ENCODE measurements at regions not wholly inside any gene's neighbourhood (a gene's known extent, or its start where the extent isn't known, plus 50 kb on each side); places are given as distances from the start of the nearest gene placed in this dataset.
A peak's percentile ranks its signal among the peaks of the same experiment; 100 is the strongest.

DNA sequence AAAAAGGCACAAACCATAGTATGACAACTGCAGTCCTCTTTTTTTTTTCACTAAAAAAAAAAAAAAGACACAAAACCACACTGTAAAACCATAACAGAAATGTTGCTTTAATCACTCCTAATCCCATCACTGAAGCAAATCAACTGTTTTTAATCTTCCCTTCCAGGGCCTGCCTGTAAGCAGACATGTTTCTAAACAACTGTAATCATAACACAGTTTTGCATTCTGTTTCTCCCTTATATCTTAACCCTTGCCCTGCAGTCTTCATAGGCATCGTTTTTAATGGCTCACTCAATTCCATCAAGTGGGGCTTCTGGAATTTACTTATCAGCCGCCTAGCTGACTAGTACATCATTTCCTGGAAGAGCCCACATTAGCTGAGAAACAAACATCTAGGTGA, 111.0 kb upstream of the SLC25A48 start:
- DNase-seq (ENCODE audit: low read depth, low spot score) = no peak

DNA sequence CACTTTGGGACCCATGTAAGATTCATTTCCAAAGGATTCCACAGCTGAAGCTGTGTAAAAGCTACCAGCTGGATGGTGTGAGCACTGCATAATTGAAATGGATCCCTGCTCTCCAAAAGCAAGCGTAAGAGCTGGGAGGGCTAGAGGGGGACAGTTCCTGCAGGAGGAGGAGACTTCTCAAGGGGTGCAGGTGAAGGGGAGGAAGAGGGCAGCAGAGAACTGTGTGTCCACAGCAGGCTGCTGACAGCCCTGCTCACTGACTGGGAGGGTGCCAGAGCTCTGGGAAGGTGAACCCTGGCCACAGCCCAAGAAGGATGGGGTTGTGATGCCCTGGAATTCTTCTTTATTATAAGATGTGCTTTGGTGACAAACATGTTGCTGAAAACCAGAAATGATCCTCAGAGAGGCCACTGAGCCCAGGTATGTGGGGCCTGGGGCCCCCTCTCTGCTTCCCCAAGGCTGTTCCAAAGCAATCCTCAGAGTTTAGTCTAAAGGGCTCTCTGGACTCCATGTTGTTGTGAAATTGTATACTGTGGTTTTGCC, 112.8 kb upstream of the SLC25A48 start:
- DNase-seq (ENCODE audit: low read depth, low spot score) = no peak

GRCh38 chr5:135720191-135720590, 114.3 kb upstream of the SLC25A48 start:
- no peak for DNase-seq (ENCODE audit: low read depth, low spot score)

GRCh38 chr5:135719428-135720063, 114.9 kb upstream of the SLC25A48 start:
- DNase-seq (ENCODE audit: low read depth, low spot score) = no peak

GRCh38 chr5:135718651-135719050, 115.8 kb upstream of the SLC25A48 start:
- DNase-seq (ENCODE audit: low read depth, low spot score) = no peak

DNA sequence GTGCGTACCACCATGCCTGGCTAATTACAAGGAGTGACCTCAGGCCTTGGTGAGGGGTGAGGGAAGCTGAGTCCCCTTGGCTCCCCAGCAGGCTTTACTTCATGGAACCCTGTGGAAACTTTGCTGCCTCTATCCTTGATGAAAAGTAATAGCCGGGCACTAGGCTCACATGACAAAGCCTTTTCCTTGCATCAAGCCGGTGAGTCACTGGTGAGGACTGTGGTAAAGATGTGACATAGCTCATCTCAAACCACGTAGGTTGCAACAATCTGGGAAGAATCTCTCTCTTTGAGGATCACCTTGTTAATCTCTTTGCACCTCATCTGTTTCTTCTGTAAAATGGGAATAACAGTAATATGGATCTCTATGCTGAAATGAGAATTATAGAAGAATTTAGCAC, 116.3 kb upstream of the SLC25A48 start:
- DNase-seq (ENCODE audit: low read depth, low spot score) = peak; percentile 52

- DNase-seq (ENCODE audit: low read depth, low spot score) = peak; percentile 70
Observed at GRCh38 chr5:135715267-135716055, 119.0 kb upstream of the SLC25A48 start.

DNA sequence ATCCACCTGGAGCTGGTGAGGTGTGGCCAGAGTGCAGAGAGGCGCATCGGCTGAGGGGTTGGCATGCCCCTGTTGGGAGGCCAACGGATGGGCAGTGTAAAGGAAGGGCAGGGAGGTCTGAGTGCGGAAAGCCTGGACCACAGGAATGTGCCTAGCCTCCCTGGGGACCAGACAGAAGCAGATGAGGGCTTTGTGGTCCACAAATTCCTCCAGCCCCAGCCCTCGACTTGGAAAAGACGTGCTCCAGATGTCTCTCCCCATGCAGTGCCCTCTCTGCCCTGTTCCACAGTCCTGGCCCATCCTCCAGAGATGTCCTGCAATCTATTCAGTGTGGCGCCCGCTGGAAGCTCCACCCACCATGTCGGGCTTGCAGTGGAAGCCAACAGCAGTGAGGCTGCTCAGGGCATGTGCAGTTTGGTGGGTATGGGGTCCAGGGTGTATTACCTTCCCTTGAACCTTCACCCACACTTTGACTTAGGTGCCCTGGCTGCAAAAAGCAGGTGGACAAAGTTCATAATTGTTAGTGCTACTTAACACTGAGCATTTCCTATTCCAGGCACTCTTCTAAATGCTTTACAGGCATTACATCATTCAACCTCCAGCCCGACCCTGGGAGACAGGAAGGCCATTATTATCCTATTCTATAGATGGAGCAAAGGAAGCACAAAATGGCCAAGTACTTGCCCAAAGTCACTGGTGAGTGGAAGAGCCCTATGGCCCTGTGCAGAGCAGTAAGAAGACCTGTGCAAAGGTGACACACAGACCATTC, 120.2 kb upstream of the SLC25A48 start:
- peak; percentile 62 for DNase-seq (ENCODE audit: low read depth, low spot score)

DNA sequence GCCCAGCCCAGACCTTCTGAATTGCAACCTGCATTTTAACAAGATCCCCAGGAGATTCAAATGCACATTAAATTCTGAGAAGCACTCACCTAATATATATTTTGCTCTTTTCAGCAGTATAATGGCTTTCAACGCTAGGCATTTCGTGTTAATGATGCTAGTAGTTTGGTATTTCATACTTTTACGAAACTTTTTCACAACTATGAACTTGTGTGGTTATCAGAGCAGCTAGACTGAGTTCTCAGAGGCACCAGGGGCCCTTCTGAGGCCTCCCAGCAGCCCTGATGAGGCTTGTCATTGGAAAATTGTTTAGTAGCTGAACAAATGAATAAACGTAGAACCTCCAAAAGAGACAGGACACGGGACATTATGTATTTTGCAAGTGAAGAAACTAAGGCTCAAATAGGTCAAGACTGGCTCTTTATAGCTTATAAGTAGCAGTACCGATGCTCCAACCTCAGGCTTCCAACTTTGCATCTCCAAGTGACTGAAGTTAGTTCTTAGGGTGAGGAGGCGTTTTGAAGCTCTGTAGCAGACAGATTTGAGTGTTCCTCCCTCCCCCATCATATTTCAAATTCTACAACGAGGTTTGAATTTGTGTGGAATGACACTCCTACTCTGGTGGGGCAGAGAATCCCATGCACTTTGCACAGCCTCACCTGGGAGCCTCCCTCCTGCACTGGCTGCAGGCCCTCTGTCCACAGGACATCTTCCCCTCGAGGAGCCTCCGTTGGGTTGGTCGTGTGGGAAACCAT, 121.1 kb upstream of the SLC25A48 start:
- no peak for DNase-seq (ENCODE audit: low read depth, low spot score)

DNA sequence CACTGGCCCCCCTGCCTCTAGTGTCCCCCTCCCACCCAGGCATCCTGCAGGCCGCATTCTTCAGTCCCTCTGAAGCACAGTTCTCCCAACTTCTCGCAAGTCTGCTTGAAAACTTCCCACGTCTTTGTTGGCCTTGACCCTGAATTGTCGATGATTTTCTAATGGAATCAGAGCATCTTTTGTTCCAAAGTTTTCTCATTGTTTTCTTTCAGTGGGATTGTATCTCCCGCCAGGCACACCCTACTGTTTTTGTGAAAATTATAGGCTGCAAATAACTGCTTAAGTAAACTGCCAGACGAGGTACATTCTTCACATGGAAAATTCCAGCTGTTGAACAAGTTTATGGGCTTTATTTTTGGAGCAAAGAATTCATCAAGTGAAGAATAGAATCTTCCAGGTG, 122.6 kb upstream of the SLC25A48 start:
- DNase-seq (ENCODE audit: low read depth, low spot score) = no peak

GRCh38 chr5:135710045-135710675, 124.3 kb upstream of the SLC25A48 start:
- DNase-seq (ENCODE audit: low read depth, low spot score) = peak; percentile 46

DNA sequence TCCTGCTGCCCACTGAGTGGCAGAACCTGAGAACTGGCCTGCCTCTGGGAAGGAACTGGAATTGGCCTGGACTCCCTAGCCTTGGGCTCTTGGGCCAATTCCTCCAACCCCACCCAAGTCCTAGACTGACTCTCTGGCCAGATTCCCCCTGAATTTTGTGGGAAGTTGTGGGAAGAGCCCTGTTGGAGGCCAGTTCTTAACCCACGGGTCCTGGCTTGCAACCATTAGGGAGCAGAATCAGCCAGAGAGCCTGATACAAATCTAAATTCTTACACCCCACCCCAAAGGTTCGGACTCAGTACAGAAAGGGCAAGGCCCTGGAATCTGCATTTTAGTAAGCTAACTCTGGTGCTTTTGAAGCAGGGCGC, 125.3 kb upstream of the SLC25A48 start:
- DNase-seq (ENCODE audit: low read depth, low spot score) = no peak

DNA sequence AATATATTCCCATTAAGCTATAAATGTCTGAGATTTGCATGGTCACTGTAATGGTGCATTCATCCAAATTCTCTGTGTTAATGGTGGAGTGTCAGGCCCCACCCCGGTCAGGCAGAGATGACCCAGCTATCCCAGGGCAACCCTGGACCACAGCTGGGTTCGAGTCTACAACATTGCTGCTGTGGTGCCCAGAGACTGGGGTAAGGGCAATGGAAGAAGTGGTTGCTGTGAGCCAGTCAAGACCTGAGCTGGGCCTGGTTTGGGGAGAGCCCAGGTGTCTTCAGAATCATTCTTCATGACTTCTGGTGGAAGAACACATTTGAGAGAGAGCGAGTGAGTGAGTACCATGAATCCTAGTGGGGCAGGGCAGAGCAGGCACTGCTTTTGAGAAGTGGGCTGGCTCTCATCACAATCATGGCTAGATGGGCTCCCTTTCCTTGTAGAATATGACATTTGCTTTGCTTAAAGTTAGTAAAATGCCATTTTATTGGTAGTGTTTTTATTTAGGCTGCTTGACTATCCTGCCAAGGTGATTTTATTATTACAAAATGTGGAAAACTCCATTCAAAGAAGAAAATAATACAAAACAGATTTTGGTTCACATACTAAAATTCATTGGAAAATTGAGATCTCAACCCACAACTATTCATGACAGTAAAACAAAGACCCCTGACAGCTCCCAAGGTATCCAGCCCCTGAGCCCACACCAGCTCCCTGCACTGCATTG, 125.8 kb upstream of the SLC25A48 start:
- no peak for DNase-seq (ENCODE audit: low read depth, low spot score)

GRCh38 chr5:135707302-135707701, 127.2 kb upstream of the SLC25A48 start:
- DNase-seq (ENCODE audit: low read depth, low spot score) = no peak

- no peak for DNase-seq (ENCODE audit: low read depth, low spot score)
Observed at GRCh38 chr5:135706893-135707292, 127.6 kb upstream of the SLC25A48 start.

- no peak for DNase-seq (ENCODE audit: low read depth, low spot score)
Observed at GRCh38 chr5:135706474-135706873, 127.7 kb upstream of the CXCL14 start.

GRCh38 chr5:135705941-135706466, 127.2 kb upstream of the CXCL14 start:
- DNase-seq (ENCODE audit: low read depth, low spot score) = no peak

GRCh38 chr5:135705141-135705631, 126.4 kb upstream of the CXCL14 start:
- peak; percentile 45 for DNase-seq (ENCODE audit: low read depth, low spot score)

- DNase-seq (ENCODE audit: low read depth, low spot score) = no peak
Observed at GRCh38 chr5:135704616-135705015, 125.8 kb upstream of the CXCL14 start.

- DNase-seq (ENCODE audit: low read depth, low spot score) = no peak
Observed at GRCh38 chr5:135703016-135703550, 124.3 kb upstream of the CXCL14 start.
